ENCODE measurements at regions not wholly inside any gene's neighbourhood (a gene's known extent, or its start where the extent isn't known, plus 50 kb on each side); places are given as distances from the start of the nearest gene placed in this dataset.

DNA sequence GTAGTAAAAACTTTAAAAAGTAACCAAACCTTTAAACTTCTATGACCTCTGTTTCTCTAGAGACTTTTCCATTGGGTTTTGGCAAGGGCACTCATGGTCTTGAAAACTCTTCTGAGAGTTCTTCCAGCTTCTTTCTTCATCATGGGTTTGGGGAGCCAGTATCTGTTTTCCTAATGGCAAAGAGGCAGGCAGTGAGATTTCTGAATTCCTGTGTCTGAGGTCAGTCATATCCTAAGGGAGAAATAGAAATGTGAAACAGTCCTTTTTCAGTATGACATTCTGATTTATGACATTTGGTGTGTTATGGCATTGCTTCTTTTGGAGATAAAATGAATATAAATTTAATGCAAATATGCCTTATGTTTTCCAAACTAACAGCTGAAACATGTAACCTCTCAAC, 518.5 kb upstream of the MARCKS start:
- no peak for DNase-seq (ENCODE audit: low read depth in 2 of 2)

GRCh38 chr6:113339209-113339608, 517.9 kb upstream of the MARCKS start:
- no peak for DNase-seq (ENCODE audit: low read depth in 2 of 2)

DNA sequence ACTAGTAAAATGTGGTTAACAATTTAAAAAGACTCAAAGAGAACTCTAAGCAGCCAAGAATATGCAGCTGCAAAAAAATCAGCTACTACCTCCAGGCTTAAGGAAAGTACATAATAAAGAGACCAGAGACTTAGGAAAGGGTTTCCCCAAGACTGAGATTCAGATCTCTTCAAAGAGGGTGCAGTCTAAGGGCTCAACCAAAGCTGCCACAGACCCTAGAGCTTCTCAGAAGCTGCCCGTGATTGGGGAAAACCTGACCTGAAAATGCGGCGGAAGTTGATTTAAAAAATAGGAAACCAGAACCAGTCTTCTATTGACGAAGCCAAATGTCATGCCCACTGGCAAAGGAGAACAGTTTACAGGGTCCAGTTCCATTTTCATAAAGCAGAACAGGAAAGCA, 516.8 kb upstream of the MARCKS start:
- no peak for DNase-seq (ENCODE audit: low read depth in 2 of 2)

GRCh38 chr6:113343940-113344339, 513.2 kb upstream of the MARCKS start:
- no peak for DNase-seq (ENCODE audit: low read depth in 2 of 2)

- DNase-seq (ENCODE audit: low read depth in 2 of 2): no peak
These were observed 512.2 kb upstream of the MARCKS start for GRCh38 chr6:113344969-113345368.

DNA sequence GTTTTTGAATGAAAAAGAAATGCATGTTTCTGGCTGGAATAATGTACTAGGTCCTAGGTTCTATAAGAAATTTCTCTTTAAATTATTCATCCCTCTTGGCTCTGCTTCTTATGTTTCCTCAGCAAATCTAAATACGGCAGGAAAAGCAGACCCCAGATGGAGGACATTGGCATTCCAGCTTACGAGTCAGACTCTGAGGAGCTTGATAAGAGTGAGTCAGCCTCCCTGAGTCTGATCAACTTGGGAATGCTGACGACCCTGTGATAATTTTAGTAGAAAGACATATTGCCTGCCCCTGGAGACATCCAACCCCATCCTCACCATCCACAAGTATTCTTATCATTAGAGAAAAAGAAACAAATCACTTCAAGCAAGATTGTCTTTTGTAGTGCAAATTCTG, 509.7 kb upstream of the MARCKS start:
- DNase-seq (ENCODE audit: low read depth in 2 of 2): no peak

GRCh38 chr6:113350461-113350860, 506.7 kb upstream of the MARCKS start:
- no peak for DNase-seq (ENCODE audit: low read depth in 2 of 2)

DNA sequence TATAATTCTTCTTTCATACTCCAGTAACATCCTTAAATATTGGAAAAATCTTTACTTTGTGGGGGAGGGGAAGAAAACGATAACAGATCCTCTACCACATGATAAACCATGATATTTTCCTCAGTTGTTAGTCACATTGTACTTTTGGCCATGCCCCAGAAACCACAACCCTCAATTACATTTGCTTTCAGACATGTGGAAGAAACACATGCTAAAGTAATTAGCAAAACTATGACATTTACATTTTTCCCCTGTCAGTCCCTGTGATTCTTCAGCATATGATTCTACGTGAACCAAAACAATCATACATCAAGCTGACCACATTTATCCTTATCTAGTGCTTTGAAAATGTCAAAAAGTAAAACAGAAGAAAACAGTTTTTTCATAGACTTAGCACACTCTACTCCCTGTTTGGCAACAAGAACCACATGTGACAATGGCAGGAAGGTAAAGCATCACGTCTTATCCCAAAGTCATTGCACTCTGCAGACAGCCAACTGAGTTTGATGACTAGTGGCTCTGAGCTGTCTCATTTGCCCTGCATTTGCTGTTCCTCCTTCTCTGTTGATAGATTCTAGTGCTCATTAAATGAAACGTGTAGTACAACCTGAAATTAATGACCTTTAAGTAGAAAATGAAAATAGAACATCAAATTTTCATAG, 505.8 kb upstream of the MARCKS start:
- DNase-seq (ENCODE audit: low read depth in 2 of 2): no peak

DNA sequence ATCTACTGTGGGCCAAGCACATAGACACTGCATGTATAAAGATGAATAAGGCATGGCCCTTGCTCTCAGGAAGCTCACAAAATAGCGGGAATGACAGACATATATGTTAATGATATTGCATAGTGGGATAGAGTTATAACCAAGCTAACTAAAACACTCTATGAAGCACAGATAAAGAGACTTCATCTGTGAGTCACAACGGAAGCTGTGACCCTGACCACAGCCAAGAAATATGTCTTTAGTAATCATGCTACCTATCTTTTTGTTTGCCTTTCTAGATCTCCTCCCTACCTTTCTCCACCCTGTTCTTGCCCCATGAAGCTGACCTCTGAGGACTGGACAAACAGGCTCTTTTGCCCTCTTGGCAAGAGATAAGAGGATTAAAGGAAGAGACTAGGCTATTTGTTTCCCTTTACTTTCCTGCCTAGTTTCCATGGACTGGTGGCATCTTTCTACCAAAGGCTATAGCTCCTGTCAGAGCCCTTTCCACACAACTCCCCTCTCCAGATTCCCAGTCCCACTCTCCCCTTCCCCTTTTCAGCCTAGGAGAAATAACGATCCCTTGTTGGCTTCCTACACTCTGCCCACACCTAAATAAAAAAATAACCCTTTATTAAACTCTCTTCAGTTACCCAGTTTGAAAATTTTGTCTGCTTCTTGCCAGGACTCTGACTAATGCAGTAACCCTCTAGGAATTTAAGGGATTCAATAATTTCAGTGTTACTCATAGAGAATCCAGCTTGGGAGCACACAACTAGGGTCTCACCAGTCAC, 504.9 kb upstream of the MARCKS start:
- no peak for DNase-seq (ENCODE audit: low read depth in 2 of 2)

DNA sequence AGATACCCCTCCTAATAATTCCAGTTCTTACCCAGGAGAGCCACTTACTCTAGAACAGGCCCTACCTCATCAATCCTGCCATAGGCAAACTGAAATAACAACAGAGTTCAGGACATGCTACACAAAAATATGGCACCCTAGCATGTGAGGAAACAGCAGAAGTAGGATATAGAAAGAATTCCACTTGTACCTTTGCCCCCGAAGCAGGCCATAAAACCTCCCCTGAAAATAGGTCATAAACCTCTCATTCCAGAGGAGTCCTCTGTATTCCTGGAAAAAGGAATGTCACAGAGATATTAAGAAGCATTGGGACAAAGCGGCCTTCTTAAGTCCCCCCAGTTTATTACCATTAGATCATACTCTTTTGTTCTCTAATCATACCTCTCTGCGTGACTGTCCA, 504.3 kb upstream of the MARCKS start:
- DNase-seq (ENCODE audit: low read depth in 2 of 2): no peak

- DNase-seq (ENCODE audit: low read depth in 2 of 2): no peak
These were observed 503.8 kb upstream of the MARCKS start for GRCh38 chr6:113353392-113353791.

DNA sequence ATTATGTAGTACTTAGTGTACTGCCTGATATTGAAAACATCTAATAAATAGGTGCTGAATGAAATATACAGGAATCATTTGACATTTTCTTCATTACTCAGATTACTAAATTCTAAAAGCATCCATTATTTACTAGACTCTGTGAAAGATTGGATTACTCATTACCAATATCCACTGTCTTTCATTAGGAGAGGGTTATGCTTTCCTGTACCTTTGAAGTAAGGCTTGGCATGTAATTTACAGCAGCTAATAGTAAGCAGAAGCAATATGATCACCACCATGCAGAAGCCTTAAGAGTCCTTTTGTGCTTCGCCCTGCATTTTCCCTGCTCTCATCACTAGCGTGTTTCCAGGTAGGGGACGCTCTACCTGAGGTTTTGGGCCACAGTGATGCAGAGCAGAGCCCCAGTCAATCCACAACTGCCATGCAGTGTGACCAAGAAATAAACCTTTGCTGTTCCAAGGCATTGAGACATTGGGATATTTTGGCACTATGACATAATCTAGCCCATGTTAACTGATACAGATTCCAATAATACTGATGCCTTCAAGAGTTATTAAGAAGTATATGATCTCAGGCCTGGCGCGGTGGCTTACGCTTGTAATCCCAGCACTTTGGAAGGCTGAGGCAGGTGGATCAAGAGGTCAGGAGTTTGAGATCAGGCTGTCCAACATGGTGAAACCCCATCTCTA, 502.8 kb upstream of the MARCKS start:
- no peak for DNase-seq (ENCODE audit: low read depth in 2 of 2)

DNA sequence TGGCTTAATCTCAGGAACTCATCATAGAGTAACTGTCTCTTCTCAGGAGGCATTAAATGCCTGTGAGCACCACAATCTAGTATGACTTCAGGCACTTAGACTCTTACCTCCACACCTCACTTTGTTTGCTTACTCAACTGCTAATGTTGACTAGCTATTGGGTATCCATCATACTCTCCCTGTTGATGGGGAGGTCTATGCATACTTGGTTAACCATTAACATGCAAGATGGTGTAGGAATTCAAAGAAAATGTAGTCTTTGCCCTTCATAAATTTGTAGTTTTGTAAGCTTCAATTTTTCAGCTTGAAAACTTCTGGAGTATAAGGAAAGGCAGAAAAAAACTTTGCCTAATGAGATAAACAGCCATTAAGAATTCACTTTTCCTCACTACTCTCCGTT, 501.0 kb upstream of the MARCKS start:
- no peak for DNase-seq (ENCODE audit: low read depth in 2 of 2)

DNA sequence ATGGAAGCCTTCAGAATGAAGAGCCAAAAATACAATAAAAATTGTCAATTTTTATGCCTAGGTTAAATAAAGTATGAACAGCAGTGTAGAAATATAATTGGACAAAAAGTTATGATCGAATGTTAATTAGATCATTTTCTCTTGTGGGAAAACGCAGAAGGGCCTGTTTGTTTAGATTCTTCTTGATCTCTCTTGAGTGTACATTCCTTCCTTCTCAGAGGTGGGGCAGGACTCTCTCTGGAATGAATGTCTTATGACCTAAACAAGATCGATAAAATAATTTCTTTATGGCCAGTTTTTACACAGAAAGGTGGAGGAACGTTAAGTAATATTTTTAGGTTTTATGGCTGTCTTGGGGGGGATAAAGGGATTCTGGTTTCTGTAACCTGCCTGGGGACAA, 500.1 kb upstream of the MARCKS start:
- DNase-seq (ENCODE audit: low read depth in 2 of 2): no peak

GRCh38 chr6:113358063-113358583, 499.0 kb upstream of the MARCKS start:
- no peak for DNase-seq (ENCODE audit: low read depth in 2 of 2)

DNA sequence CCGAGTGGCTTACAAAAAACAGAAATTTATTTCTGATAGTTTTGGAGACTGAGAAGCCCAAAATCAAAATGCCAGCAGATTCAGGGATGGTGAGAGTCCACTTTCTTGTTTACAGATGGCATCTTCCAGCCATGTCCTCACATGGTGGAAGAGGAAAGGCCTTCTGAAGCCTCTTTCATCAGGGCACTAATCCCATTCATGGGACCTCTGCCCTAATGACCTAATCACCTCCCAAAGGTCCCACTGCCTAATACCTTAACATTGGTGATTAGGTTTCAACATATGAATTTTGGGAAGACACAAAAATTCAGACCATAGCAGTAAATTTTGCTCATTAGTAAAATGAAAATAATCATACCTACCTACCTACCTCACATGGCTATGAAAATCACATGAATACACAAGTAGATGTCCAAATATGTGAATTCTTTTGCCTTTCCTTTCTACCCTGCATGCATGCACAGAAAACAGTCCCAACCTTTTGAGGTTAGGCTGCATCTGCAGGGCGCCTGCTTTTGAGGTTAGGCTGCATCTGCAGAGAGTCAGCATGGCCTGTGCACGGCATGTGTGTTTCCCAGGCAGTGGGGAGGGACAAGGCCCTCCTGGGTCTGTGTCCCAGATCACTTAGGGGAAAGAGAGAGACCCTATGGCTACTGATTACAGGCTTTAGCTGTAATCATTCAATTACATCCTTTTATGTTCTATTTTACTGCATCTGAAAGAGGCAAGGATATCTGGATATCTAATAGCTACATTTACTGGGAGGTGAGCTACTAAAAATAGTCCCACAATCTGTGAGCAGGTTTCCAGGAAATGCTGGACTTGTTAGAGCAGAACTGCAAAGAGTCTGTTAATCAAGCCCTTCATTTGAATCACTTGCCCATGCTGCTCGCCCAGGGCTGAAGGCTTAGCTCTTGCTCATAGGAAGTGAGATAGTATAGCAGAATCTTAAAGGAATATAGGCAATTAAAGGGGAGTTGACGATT, 497.7 kb upstream of the MARCKS start:
- DNase-seq (ENCODE audit: low read depth in 2 of 2): no peak

DNA sequence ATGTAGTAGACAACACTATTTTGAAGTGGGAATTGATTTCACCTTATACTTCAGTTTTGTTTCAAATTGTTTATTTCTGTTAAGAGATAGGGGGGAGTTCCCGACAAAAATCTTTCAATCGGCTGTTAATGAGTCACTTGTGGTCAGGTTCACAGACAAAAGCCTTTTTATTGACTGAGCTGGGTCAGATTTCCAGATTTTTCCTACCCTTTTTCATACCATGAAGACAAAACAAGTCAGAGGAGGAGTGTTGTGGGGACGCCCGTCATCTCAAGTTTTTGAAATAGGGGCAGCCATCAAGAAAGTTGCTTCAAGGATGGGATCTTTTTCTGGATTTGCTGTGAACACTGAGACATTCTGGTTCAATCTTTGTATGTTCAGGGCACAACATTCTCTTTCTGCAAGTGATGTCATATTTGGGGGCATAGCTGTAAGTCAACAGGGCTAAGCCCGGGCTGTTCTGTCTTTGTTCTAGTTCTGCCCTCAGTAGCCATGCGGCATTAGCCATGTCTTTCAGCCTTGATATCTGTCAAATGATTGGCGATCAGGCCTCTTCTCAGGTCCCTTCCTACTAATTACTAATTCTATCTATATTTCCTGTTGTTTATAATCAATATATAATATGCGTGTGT, 496.0 kb upstream of the MARCKS start:
- DNase-seq (ENCODE audit: low read depth in 2 of 2): no peak

DNA sequence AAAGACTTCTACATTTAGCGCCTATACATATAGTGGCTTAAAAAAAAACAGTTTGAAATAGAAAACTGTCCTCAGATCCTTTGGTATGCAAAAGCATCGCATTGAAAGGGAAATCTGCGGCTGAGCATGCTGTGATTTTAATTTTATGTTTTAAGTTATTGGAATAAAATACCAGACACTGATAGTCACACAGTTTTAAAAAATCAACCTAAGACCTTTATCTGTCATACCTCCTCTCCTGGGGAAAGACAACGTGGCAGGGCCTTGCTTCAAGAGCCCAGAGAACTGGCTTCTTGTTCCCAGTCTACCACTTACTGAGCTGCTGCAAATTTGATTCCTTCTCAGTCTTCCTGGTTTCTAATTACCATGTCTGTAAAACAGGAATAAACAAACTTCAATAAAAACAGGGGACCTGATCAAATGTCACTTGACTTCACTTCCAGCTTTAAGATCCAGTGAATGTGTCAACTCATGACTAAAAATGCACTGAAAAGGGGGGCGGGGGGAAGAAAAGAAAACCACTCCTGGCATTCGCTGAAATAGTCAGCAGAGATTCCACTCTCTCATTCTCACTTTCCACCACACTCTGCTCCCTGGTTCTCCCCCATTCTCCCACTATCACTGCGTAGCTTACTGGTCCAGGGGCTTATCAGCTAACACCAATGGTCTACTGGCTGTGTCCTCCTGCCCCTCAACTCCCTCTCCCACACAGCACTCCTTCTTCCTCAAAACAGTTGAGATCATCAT, 494.7 kb upstream of the MARCKS start:
- no peak for DNase-seq (ENCODE audit: low read depth in 2 of 2)

GRCh38 chr6:113363048-113363798, 493.9 kb upstream of the MARCKS start:
- DNase-seq (ENCODE audit: low read depth in 2 of 2): no peak

GRCh38 chr6:113363866-113364265, 493.3 kb upstream of the MARCKS start:
- no peak for DNase-seq (ENCODE audit: low read depth in 2 of 2)

Data from stimulated activated CD8-positive, alpha-beta memory T cell treated with anti-CD3 and anti-CD28 coated beads, Interleukin-15, amount 100 ng/mL, for 48 hours (primary cell).